ENCODE measurements at regions not wholly inside any gene's neighbourhood (a gene's known extent, or its start where the extent isn't known, plus 50 kb on each side); places are given as distances from the start of the nearest gene placed in this dataset.

GRCh38 chr21:41582866-41583265 lies 74.9 kb upstream of the TMPRSS2 start:
- no peaks in the 10 kb centered on the region for H3K4me1 ChIP-seq
- H3K9me3 ChIP-seq, result no peaks in the 10 kb centered on the region
- in situ Hi-C loops (cut with MboI; ENCODE audit: low sequenced_read_pairs), result no loop called here
- no peaks in the 10 kb centered on the region for H3K27me3 ChIP-seq (ENCODE audit: low read depth)
- no peak for DNase-seq (ENCODE audit: low spot score in 2 of 2)
- H3K4me3 ChIP-seq, result no peak overlapping the region
- no peaks in the 10 kb centered on the region for H3K36me3 ChIP-seq (replicated peaks)

DNA sequence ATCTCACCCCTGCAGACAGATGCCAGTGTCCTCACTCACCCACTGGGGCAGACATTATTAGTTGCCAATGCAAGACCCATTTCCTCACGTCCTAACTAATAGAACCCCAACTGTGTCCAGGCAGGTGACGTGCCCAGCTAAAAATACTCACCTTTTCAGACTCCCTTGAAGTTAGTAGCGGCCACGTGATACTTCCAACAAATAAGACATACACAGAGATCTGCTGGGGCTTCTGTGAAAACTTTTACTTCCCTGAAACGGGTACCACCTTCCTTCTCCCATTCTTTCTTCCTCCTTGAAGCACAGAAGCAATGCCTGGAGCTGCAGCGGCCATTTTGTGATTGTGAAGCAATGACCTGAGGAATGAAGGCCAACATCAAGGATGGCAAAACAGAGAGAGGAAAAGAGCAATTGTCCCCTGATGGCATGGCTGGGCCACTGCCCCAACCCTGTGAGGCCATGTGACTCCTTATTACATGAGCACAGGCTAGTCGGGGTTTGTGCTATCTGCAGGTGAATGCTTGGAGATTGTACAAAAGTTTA lies 74.4 kb upstream of the TMPRSS2 start:
- in situ Hi-C loops (cut with MboI; ENCODE audit: low sequenced_read_pairs), result no loop called here
- no peak overlapping the region for H3K4me3 ChIP-seq
- no peaks in the 10 kb centered on the region for H3K36me3 ChIP-seq (replicated peaks)
- no peaks in the 10 kb centered on the region for H3K27me3 ChIP-seq (ENCODE audit: low read depth)
- DNase-seq (ENCODE audit: low spot score in 2 of 2), result no peak
- no peaks in the 10 kb centered on the region for H3K9me3 ChIP-seq
- no peaks in the 10 kb centered on the region for H3K4me1 ChIP-seq

- H3K27me3 ChIP-seq (ENCODE audit: low read depth), result no peaks in the 10 kb centered on the region
- H3K36me3 ChIP-seq (replicated peaks), result no peaks in the 10 kb centered on the region
- H3K4me3 ChIP-seq, result no peak overlapping the region
- no peaks in the 10 kb centered on the region for H3K9me3 ChIP-seq
- in situ Hi-C loops (cut with MboI; ENCODE audit: low sequenced_read_pairs), result no loop called here
- no peaks in the 10 kb centered on the region for H3K4me1 ChIP-seq
- no peak for DNase-seq (ENCODE audit: low spot score in 2 of 2)
Observed at GRCh38 chr21:41581592-41582228, 73.8 kb upstream of the TMPRSS2 start.

DNA sequence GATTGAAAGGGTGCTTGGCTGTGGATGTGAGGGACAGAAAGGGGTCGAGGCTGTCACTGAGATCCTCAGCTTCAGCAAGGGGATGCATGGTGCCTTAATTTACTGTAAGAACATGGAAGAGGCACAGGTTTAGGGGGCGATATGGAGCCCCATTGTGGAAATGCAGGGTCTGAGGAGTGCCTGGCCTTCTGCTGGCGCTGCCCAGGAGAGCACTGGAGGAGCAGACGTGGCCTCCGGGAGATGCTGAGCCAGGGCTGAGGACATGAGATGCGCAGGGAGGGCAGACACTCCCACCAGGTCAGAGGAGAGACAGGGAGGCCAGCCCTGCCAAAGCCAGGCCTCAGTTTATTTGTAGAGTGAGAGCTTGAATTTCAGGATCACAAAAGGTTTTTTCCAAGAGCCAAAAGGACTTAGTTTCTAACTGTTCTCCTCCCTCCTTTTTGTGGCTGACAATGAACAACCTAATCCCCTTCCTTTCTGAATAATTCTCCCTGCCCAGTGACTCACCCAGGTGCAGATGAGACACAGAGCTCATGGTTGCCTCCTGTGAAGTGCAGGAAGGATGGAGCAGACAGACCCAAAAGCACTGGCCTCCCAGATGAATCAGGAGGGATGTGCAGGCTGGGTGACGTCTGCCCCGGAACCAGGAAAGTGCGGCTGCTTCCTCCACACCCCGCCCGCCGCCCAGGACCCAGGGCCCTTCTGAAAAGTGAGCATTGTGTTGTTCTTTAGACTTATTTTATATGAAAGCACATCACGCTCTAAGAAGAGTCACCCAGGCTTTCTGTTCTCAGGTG lies 73.0 kb upstream of the TMPRSS2 start:
- Histone ChIP-seq H3K4me3 (no peak overlapping the region), H3K27me3 (ENCODE audit: low read depth) (no peaks in the 10 kb centered on the region), H3K9me3 (no peaks in the 10 kb centered on the region), H3K4me1 (no peaks in the 10 kb centered on the region), H3K36me3 (replicated peaks) (no peaks in the 10 kb centered on the region)
- in situ Hi-C loops (cut with MboI; ENCODE audit: low sequenced_read_pairs), result no loop called here
- DNase-seq (ENCODE audit: low spot score in 2 of 2), result no peak

DNA sequence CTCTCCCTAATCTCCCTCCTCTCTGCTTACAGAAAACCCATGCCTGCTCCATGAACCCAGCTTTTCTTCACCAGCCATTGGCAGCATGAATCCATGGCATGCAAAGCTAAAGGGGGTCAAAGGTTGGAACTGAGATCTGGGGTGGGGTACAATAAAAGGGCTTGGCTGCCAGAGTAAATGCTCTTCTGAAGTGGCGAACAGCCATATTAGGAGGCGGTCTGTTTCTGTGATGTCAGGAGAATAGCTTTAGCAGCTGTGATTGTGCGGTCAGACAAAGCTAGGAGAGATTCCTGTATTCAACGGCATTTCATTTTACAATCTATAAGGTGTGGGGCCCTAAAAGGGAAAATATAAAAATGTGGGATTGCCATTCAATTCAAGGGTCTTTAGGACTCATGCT lies 71.7 kb upstream of the TMPRSS2 start:
- no peak for DNase-seq (ENCODE audit: low spot score in 2 of 2)
- Histone ChIP-seq H3K36me3 (replicated peaks) (no peaks in the 10 kb centered on the region), H3K4me3 (no peak overlapping the region), H3K9me3 (no peaks in the 10 kb centered on the region), H3K27me3 (ENCODE audit: low read depth) (no peaks in the 10 kb centered on the region), H3K4me1 (no peaks in the 10 kb centered on the region)
- in situ Hi-C loops (cut with MboI; ENCODE audit: low sequenced_read_pairs), result no loop called here

- H3K9me3 ChIP-seq, result no peaks in the 10 kb centered on the region
- no peaks in the 10 kb centered on the region for H3K4me1 ChIP-seq
- no peak overlapping the region for H3K4me3 ChIP-seq
- no peaks in the 10 kb centered on the region for H3K36me3 ChIP-seq (replicated peaks)
- no peak for DNase-seq (ENCODE audit: low spot score in 2 of 2)
- in situ Hi-C loops (cut with MboI; ENCODE audit: low sequenced_read_pairs), result no loop called here
- H3K27me3 ChIP-seq (ENCODE audit: low read depth), result no peaks in the 10 kb centered on the region
Observed at GRCh38 chr21:41578716-41579115, 70.8 kb upstream of the TMPRSS2 start.

GRCh38 chr21:41578083-41578482 lies 70.1 kb upstream of the TMPRSS2 start:
- Histone ChIP-seq H3K36me3 (replicated peaks) (no peaks in the 10 kb centered on the region), H3K4me3 (no peak overlapping the region), H3K4me1 (no peaks in the 10 kb centered on the region), H3K9me3 (no peaks in the 10 kb centered on the region), H3K27me3 (ENCODE audit: low read depth) (no peaks in the 10 kb centered on the region)
- in situ Hi-C loops (cut with MboI; ENCODE audit: low sequenced_read_pairs), result no loop called here
- no peak for DNase-seq (ENCODE audit: low spot score in 2 of 2)

DNA sequence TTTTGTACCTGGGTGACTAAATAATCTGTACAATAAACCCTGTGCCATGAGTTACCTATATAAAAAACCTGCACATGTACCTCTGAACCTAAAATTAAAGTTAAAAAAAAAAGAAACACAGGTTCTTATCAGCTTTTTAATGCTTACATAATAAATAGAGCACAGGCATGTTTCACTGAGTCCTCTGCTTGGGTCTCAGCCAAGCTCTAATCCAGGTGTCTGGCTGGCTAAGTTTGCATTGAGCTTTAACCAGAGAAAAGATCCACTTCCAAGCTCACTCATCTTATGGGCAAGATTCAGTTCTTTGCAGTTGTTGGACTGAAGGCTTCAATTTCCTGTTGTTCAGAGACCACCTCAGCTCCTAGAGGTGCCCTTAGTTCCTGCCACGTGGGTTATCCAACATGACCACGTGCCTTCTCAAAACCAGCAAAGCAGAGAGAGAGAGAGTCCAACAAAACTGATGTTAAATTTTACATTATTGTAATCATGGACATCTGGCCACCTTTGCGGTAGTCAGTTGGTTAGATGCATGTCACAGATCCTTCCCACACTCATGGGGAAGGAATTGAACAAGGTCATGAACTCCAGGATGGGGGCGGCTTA lies 68.2 kb upstream of the TMPRSS2 start:
- in situ Hi-C loops (cut with MboI; ENCODE audit: low sequenced_read_pairs), result no loop called here
- no peaks in the 10 kb centered on the region for H3K36me3 ChIP-seq (replicated peaks)
- no peak overlapping the region for H3K4me3 ChIP-seq
- H3K4me1 ChIP-seq, result no peaks in the 10 kb centered on the region
- H3K9me3 ChIP-seq, result no peaks in the 10 kb centered on the region; the same call in 1 of the 2 replicates
- H3K27me3 ChIP-seq (ENCODE audit: low read depth), result no peaks in the 10 kb centered on the region
- DNase-seq (ENCODE audit: low spot score in 2 of 2), result no peak

- Histone ChIP-seq H3K4me1 (no peaks in the 10 kb centered on the region), H3K27me3 (ENCODE audit: low read depth) (no peaks in the 10 kb centered on the region), H3K9me3 (no peaks in the 10 kb centered on the region; the same call in 1 of the 2 replicates), H3K4me3 (no peak overlapping the region), H3K36me3 (replicated peaks) (no peaks in the 10 kb centered on the region)
- DNase-seq (ENCODE audit: low spot score in 2 of 2), result no peak
- in situ Hi-C loops (cut with MboI; ENCODE audit: low sequenced_read_pairs), result no loop called here
Observed at GRCh38 chr21:41573902-41574690, 66.1 kb upstream of the TMPRSS2 start.

DNA sequence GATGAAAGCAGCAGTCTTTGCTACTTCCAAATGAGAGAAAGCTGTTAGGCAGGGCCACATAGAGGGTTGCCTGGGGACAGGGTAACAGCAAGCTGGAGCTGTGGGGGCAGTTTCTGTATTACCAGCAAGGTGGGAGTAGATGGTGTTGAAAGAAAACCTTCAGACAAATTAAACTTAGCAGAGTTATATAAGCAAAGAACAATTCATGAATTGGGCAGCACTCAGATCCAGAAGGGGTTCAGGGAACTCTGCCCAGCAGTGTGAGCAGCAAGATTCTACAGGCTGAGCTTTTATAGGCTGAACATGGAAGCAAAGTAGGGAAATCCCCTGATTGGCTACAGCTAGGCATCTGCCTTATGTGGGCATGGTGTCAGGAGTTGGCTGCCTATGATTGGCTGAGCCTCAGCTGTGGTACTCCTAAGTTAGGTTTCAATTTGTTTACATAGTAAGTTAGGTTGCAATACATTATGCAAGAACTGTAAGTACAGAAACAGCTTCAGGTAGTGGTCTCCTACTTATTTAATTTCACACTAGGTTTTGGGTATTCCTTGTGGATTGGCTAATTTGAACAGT lies 64.1 kb upstream of the TMPRSS2 start:
- Histone ChIP-seq H3K4me3 (no peak overlapping the region), H3K4me1 (no peaks in the 10 kb centered on the region), H3K9me3 (no peaks in the 10 kb centered on the region; the same call in 1 of the 2 replicates), H3K36me3 (replicated peaks) (no peaks in the 10 kb centered on the region), H3K27me3 (ENCODE audit: low read depth) (no peaks in the 10 kb centered on the region)
- in situ Hi-C loops (cut with MboI; ENCODE audit: low sequenced_read_pairs), result no loop called here
- no peak for DNase-seq (ENCODE audit: low spot score in 2 of 2)

- DNase-seq (ENCODE audit: low spot score in 2 of 2), result no peak
- no peaks in the 10 kb centered on the region; the same call in 1 of the 2 replicates for H3K9me3 ChIP-seq
- H3K4me1 ChIP-seq, result no peaks in the 10 kb centered on the region
- no peak overlapping the region for H3K4me3 ChIP-seq
- H3K27me3 ChIP-seq (ENCODE audit: low read depth), result no peaks in the 10 kb centered on the region
- no peaks in the 10 kb centered on the region for H3K36me3 ChIP-seq (replicated peaks)
- in situ Hi-C loops (cut with MboI; ENCODE audit: low sequenced_read_pairs), result no loop called here
Observed at GRCh38 chr21:41570791-41571355, 62.9 kb upstream of the TMPRSS2 start.

DNA sequence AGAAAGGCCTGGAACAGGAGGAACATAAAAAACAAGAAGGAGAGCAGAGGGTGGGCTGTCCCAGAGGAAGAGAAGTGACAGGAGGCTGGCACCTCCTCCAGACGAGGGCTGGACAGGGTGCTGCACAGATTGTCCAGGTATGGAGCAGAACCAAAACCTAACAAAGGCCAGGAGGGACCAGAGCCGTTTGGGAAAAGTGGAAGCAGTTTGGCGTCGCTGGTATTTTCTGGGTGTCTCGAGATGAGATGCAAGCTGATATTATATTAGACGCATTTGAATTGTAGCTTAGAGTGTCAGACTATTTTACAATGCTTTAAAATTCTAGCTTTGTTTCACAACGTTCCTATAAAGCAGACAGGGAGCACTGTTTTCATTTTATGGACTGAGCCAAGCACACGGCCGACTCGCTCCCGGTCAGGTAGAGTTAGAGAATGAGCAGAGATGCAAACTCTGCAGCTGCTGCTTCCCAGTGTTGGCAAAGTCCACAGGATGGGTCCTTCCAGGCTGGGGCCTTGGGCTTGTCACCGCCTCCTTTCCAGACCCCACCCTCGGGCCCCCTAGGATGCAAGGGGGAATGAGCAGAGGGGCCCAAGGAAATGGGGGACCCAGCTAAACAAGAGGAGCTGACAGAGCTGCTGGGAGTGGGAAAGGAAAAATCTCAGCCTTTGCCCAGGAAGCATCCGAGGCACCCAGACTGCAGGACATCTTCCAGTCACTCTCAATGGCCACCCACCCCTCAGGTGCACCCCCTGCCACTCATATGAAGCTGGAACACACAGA lies 60.8 kb upstream of the TMPRSS2 start:
- Histone ChIP-seq H3K9me3 (no peaks in the 10 kb centered on the region; the same call in 1 of the 2 replicates), H3K4me1 (no peaks in the 10 kb centered on the region), H3K27me3 (ENCODE audit: low read depth) (no peaks in the 10 kb centered on the region), H3K4me3 (no peak overlapping the region), H3K36me3 (replicated peaks) (no peaks in the 10 kb centered on the region)
- in situ Hi-C loops (cut with MboI; ENCODE audit: low sequenced_read_pairs), result no loop called here
- DNase-seq (ENCODE audit: low spot score in 2 of 2), result no peak

Measured in HAP-1 (cell line).